Liver (tissue), 8 donors: ENCODE measurements at regions not wholly inside any gene's neighbourhood (a gene's known extent, or its start where the extent isn't known, plus 50 kb on each side); places are given as distances from the start of the nearest gene placed in this dataset.

Source experiments
- DNase-seq: peaks from one replicate; pipeline ENCODE4 v3.0.0-alpha.2; 2017; ENCODE audit warnings: low spot score
- H3K27ac ChIP-seq, 2 donors: one replicate each; pipeline ENCODE4 v1.7.0; 2013; ENCODE audit warnings: inconsistent platforms in 2 of 2, low read length in 2 of 2, control low read depth in 1 of 2, low read depth in 1 of 2, mild to moderate bottlenecking in 1 of 2
- H3K27me3 ChIP-seq, 4 donors: one replicate each; pipeline versions ENCODE4 v1.6.1 to v1.7.0; 2013; ENCODE audit warnings: low read length in 3 of 4, inconsistent platforms in 1 of 4, mild to moderate bottlenecking in 1 of 4, moderate library complexity in 1 of 4; ENCODE audit not compliant: control insufficient read depth in 4 of 4, insufficient read depth in 4 of 4
- H3K36me3 ChIP-seq, 4 donors: one replicate each; pipeline versions ENCODE4 v1.6.1 to v1.7.0; 2013; ENCODE audit warnings: low read length in 3 of 4, mild to moderate bottlenecking in 3 of 4, low read depth in 1 of 4, moderate library complexity in 1 of 4; ENCODE audit not compliant: control insufficient read depth in 4 of 4, insufficient read depth in 3 of 4
- H3K4me1 ChIP-seq, 4 donors: one replicate each; pipeline versions ENCODE4 v1.6.1 to v1.7.0; 2013; ENCODE audit warnings: low read length in 3 of 4, mild to moderate bottlenecking in 3 of 4, moderate library complexity in 1 of 4; ENCODE audit not compliant: control insufficient read depth in 4 of 4, insufficient read depth in 4 of 4
- H3K4me3 ChIP-seq, 3 donors: one replicate each; pipeline versions ENCODE4 v1.6.1 to v1.7.0; 2013; ENCODE audit warnings: low read length in 3 of 3, control low read depth in 1 of 3, low read depth in 1 of 3, mild to moderate bottlenecking in 1 of 3
- H3K9ac ChIP-seq, 2 donors: one replicate each; pipeline ENCODE4 v1.7.0; 2013; ENCODE audit warnings: low read length in 2 of 2, mild to moderate bottlenecking in 2 of 2, moderate library complexity in 2 of 2, control low read depth in 1 of 2, low read depth in 1 of 2
- H3K9me3 ChIP-seq, 4 donors: one replicate each; pipeline versions ENCODE4 v1.6.1 to v1.7.0; 2013; ENCODE audit warnings: low read length in 3 of 4; ENCODE audit not compliant: control insufficient read depth in 4 of 4
- ATF3 ChIP-seq: IDR thresholded peaks from 2 replicates; pipeline ENCODE4 v1.6.1; 2016; ENCODE audit warnings: antibody characterized with exemption
- EGR1 ChIP-seq, 2 donors: IDR thresholded peaks; 2 replicates each; pipeline ENCODE4 v1.6.1; 2016 to 2018; ENCODE audit warnings: antibody characterized with exemption in 2 of 2, low read depth in 2 of 2
- FOXA1 ChIP-seq: IDR thresholded peaks from 2 replicates; pipeline ENCODE4 v1.6.1; 2016; ENCODE audit warnings: antibody characterized with exemption
- FOXA2 ChIP-seq: IDR thresholded peaks from 2 replicates; pipeline ENCODE4 v1.6.1; 2016; ENCODE audit warnings: antibody characterized with exemption
- GABPA ChIP-seq, 2 donors: IDR thresholded peaks in 1 of 2; conservative IDR thresholded peaks in 1 of 2; 2 replicates each; pipeline ENCODE4 v1.6.1; 2016; ENCODE audit warnings: antibody characterized with exemption in 2 of 2, mild to moderate bottlenecking in 1 of 2, moderate library complexity in 1 of 2
- HNF4A ChIP-seq, 2 donors: conservative IDR thresholded peaks; 2 replicates each; pipeline ENCODE4 v1.6.1; 2016; ENCODE audit warnings: antibody characterized with exemption in 2 of 2, mild to moderate bottlenecking in 2 of 2
- HNF4G ChIP-seq: IDR thresholded peaks from 2 replicates; pipeline ENCODE4 v1.6.1; 2016; ENCODE audit warnings: antibody characterized with exemption
- MAX ChIP-seq: IDR thresholded peaks from 2 replicates; pipeline ENCODE4 v1.6.1; 2016; ENCODE audit warnings: antibody characterized with exemption
- NR2F2 ChIP-seq: IDR thresholded peaks from 2 replicates; pipeline ENCODE4 v1.6.1; 2016; ENCODE audit warnings: antibody characterized with exemption
- RAD21 ChIP-seq, 2 donors: IDR thresholded peaks; 2 replicates each; pipeline ENCODE4 v1.6.1; 2016; ENCODE audit warnings: antibody characterized with exemption in 2 of 2, mild to moderate bottlenecking in 2 of 2
- RXRA ChIP-seq, 2 donors: IDR thresholded peaks; 2 replicates each; pipeline ENCODE4 v1.6.1; 2017 to 2018; ENCODE audit warnings: antibody characterized with exemption in 2 of 2, mild to moderate bottlenecking in 1 of 2
- SP1 ChIP-seq: IDR thresholded peaks from 2 replicates; pipeline ENCODE4 v1.6.1; 2018; ENCODE audit warnings: antibody characterized with exemption, mild to moderate bottlenecking
- YY1 ChIP-seq: IDR thresholded peaks from 2 replicates; pipeline ENCODE4 v1.6.1; 2016; ENCODE audit warnings: antibody characterized with exemption, mild to moderate bottlenecking
- WGBS: extraction: QIAGEN DNeasy Blood & Tissue Kit; methylation state at CpG from one replicate; pipeline ENCODE4 v1.1.7; 2013; 5-methylcytosine and 5-hydroxymethylcytosine counted together
- TF ChIP-seq, protein P1 (sequence below): fragments of 150-350 bp; IDR thresholded peaks from 2 replicates; pipeline ENCODE4 v1.5.1; 2017; ENCODE audit warnings: improper control_type of control experiment, low read depth, low read length; ENCODE audit not compliant: missing input control
- TF ChIP-seq, protein P2 (sequence below): IDR thresholded peaks from 2 replicates; pipeline ENCODE4 v1.6.1; 2016; ENCODE audit warnings: antibody characterized with exemption
- TF ChIP-seq, protein P3 (sequence below): IDR thresholded peaks from 2 replicates; pipeline ENCODE4 v1.6.1; 2016; ENCODE audit warnings: antibody characterized with exemption, mild to moderate bottlenecking
- donor health status: healthy.
- donor health status: healthy.
- donor health status: healthy.
- donor health status: healthy.
- donor health status: healthy.

GRCh38 chr12:124110372-124110883 lies 137.4 kb downstream of the ZNF664 start:
- Histone ChIP-seq H3K36me3 (no peaks in the 10 kb centered on the region), H3K27me3 (no peaks in the 10 kb centered on the region), H3K4me1 (peaks cover 0 to 1% (median 0%) of the 10 kb centered on the region in 4 donors), H3K9ac (no peak overlapping the region), H3K4me3 (no peak overlapping the region), H3K27ac (no peak overlapping the region), H3K9me3 (no peaks in the 10 kb centered on the region)
- DNase-seq, result no peak
- no peak for TF ChIP-seq EGR1 (IDR thresholded peaks at IDR 0.05; ENCODE audit: low read depth in 2 of 2)
- no peak for TF ChIP-seq HNF4G
- TF ChIP-seq RXRA (IDR thresholded peaks at IDR 0.05), result no peak
- no peak for TF ChIP-seq GABPA (IDR thresholded peaks at IDR 0.05 in 1 of 2, conservative IDR thresholded peaks at IDR 0.05 in 1 of 2)
- TF ChIP-seq, protein P1, sequence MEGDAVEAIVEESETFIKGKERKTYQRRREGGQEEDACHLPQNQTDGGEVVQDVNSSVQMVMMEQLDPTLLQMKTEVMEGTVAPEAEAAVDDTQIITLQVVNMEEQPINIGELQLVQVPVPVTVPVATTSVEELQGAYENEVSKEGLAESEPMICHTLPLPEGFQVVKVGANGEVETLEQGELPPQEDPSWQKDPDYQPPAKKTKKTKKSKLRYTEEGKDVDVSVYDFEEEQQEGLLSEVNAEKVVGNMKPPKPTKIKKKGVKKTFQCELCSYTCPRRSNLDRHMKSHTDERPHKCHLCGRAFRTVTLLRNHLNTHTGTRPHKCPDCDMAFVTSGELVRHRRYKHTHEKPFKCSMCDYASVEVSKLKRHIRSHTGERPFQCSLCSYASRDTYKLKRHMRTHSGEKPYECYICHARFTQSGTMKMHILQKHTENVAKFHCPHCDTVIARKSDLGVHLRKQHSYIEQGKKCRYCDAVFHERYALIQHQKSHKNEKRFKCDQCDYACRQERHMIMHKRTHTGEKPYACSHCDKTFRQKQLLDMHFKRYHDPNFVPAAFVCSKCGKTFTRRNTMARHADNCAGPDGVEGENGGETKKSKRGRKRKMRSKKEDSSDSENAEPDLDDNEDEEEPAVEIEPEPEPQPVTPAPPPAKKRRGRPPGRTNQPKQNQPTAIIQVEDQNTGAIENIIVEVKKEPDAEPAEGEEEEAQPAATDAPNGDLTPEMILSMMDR, result no peak
- no peak for TF ChIP-seq YY1
- no peak for TF ChIP-seq SP1
- no peak for TF ChIP-seq RAD21 (IDR thresholded peaks at IDR 0.05)
- TF ChIP-seq, protein P2, sequence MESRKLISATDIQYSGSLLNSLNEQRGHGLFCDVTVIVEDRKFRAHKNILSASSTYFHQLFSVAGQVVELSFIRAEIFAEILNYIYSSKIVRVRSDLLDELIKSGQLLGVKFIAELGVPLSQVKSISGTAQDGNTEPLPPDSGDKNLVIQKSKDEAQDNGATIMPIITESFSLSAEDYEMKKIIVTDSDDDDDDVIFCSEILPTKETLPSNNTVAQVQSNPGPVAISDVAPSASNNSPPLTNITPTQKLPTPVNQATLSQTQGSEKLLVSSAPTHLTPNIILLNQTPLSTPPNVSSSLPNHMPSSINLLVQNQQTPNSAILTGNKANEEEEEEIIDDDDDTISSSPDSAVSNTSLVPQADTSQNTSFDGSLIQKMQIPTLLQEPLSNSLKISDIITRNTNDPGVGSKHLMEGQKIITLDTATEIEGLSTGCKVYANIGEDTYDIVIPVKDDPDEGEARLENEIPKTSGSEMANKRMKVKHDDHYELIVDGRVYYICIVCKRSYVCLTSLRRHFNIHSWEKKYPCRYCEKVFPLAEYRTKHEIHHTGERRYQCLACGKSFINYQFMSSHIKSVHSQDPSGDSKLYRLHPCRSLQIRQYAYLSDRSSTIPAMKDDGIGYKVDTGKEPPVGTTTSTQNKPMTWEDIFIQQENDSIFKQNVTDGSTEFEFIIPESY, result no peak
- TF ChIP-seq ATF3, result no peak
- no peak for TF ChIP-seq FOXA2
- TF ChIP-seq FOXA1, result no peak
- TF ChIP-seq NR2F2, result no peak
- no peak for TF ChIP-seq MAX
- TF ChIP-seq HNF4A (conservative IDR thresholded peaks at IDR 0.05), result no peak
- 97% methylated on average over 2 of the region's 2 CpGs for WGBS

DNA sequence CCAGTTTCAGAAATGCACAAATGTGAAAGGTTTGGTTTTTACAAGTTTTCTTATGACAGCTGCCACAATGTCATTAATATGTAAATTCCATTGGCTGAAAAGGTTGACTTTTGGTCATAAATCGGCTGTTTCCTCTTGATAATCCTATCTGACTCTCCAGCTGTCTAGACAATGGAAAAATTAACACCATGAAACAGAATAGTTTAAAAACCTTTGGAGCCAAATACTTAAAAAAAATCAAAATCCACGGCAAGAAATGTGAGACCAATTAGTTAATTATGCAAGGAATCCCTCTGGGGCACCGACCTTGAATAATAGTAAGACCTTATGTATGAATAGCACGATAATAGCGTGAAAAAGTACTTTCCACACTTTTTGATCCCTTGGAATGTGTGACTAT lies 138.0 kb downstream of the ZNF664 start:
- Histone ChIP-seq H3K9me3 (no peaks in the 10 kb centered on the region), H3K4me3 (no peak overlapping the region), H3K27ac (no peak overlapping the region), H3K4me1 (peaks cover 0 to 1% (median 0%) of the 10 kb centered on the region in 4 donors), H3K9ac (no peak overlapping the region), H3K36me3 (no peaks in the 10 kb centered on the region), H3K27me3 (no peaks in the 10 kb centered on the region)
- TF ChIP-seq, protein P3, sequence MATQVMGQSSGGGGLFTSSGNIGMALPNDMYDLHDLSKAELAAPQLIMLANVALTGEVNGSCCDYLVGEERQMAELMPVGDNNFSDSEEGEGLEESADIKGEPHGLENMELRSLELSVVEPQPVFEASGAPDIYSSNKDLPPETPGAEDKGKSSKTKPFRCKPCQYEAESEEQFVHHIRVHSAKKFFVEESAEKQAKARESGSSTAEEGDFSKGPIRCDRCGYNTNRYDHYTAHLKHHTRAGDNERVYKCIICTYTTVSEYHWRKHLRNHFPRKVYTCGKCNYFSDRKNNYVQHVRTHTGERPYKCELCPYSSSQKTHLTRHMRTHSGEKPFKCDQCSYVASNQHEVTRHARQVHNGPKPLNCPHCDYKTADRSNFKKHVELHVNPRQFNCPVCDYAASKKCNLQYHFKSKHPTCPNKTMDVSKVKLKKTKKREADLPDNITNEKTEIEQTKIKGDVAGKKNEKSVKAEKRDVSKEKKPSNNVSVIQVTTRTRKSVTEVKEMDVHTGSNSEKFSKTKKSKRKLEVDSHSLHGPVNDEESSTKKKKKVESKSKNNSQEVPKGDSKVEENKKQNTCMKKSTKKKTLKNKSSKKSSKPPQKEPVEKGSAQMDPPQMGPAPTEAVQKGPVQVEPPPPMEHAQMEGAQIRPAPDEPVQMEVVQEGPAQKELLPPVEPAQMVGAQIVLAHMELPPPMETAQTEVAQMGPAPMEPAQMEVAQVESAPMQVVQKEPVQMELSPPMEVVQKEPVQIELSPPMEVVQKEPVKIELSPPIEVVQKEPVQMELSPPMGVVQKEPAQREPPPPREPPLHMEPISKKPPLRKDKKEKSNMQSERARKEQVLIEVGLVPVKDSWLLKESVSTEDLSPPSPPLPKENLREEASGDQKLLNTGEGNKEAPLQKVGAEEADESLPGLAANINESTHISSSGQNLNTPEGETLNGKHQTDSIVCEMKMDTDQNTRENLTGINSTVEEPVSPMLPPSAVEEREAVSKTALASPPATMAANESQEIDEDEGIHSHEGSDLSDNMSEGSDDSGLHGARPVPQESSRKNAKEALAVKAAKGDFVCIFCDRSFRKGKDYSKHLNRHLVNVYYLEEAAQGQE, result no peak
- DNase-seq, result no peak
- 81% methylated on average over 5 of the region's 5 CpGs for WGBS
